ENCODE measurements at regions not wholly inside any gene's neighbourhood (a gene's known extent, or its start where the extent isn't known, plus 50 kb on each side); places are given as distances from the start of the nearest gene placed in this dataset.

- TF ChIP-seq EP300 (IDR thresholded peaks at IDR 0.05; ENCODE audit: borderline replicate concordance): no peak
- no peak for TF ChIP-seq TAF1 (IDR thresholded peaks at IDR 0.05; ENCODE audit: low read depth)
- TF ChIP-seq, protein P1, sequence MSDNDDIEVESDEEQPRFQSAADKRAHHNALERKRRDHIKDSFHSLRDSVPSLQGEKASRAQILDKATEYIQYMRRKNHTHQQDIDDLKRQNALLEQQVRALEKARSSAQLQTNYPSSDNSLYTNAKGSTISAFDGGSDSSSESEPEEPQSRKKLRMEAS (IDR thresholded peaks at IDR 0.05): no peak
- TF ChIP-seq RAD21 (IDR thresholded peaks at IDR 0.05; ENCODE audit: low read depth): no peak
Measured at GRCh38 chr2:8172661-8173060, 509.2 kb upstream of the ID2 start.
